AG04450 (cell line): ENCODE measurements at regions not wholly inside any gene's neighbourhood (a gene's known extent, or its start where the extent isn't known, plus 50 kb on each side); places are given as distances from the start of the nearest gene placed in this dataset.
"Not testable (repeated sequence)": the region's sequence is repeated elsewhere in the genome, so short reads cannot be mapped to it uniquely, and the experiment has no call there.

Experiments used
- CTCF ChIA-PET: fragments of 300-600, 350-600 bp; formaldehyde crosslinking; extraction: SDS; loops from one replicate; lab custom pipeline; 2022; ENCODE audit warnings: antibody characterized with exemption, inconsistent platforms; lab: Charles Lee
- POLR2A ChIA-PET: fragments of 350-600 bp; formaldehyde crosslinking; extraction: SDS; loops from one replicate; lab custom pipeline; 2021; ENCODE audit warnings: antibody characterized with exemption, inconsistent platforms; lab: Yijun Ruan, JAX
- DNase-seq: peaks from one replicate; pipeline ENCODE4 v3.0.0-alpha.2; 2011; ENCODE audit warnings: low read depth, low spot score
- H3K27ac ChIP-seq: one replicate; pipeline ENCODE4 v1.5.1; 2012; ENCODE audit warnings: low read depth, low read length, control low read depth
- H3K27me3 ChIP-seq: one replicate; pipeline ENCODE4 v1.6.0; 2012; ENCODE audit warnings: low read length; ENCODE audit not compliant: control insufficient read depth, insufficient read depth
- H3K4me3 ChIP-seq: 2 replicates; pipeline ENCODE4 v1.5.1; 2011; ENCODE audit warnings: mild to moderate bottlenecking, low read depth, low read length, control low read depth
- H3K9me3 ChIP-seq: 2 replicates; pipeline ENCODE4 v1.5.1; 2012; ENCODE audit warnings: low read length; ENCODE audit not compliant: control insufficient read depth, insufficient read depth
- TF ChIP-seq, protein P1 (sequence below): IDR thresholded peaks from 2 replicates; pipeline ENCODE4 v1.5.1; 2011; ENCODE audit warnings: low read depth, low read length, control low read depth, inconsistent platforms

DNA sequence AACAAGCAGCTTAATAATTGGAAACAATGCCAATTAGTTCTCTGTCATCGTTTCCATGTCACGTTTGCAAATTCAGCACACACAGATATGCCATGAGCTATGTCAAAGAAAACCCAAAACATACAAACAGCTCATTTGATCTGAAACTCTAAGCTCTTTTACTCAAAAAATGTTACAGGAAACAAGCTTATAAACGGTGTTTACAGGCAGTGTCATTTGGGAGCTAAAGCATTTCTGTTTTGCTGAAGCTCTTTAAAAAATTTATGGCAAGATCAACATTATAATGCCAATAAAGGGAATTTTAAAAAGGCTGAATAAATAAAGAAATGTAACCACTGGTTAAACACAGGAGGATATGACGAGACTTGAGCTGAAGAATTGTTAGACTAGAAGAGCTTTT is 94.0 kb upstream of the HS3ST2 start:
- H3K27ac ChIP-seq = no peak overlapping the region
- CTCF ChIA-PET = interaction anchor here (0.6 kb wide), 1 partner anchor 157 kb away, joined by 3 read pairs; no protein-coding TSS in a partner anchor
- TF ChIP-seq, protein P1, sequence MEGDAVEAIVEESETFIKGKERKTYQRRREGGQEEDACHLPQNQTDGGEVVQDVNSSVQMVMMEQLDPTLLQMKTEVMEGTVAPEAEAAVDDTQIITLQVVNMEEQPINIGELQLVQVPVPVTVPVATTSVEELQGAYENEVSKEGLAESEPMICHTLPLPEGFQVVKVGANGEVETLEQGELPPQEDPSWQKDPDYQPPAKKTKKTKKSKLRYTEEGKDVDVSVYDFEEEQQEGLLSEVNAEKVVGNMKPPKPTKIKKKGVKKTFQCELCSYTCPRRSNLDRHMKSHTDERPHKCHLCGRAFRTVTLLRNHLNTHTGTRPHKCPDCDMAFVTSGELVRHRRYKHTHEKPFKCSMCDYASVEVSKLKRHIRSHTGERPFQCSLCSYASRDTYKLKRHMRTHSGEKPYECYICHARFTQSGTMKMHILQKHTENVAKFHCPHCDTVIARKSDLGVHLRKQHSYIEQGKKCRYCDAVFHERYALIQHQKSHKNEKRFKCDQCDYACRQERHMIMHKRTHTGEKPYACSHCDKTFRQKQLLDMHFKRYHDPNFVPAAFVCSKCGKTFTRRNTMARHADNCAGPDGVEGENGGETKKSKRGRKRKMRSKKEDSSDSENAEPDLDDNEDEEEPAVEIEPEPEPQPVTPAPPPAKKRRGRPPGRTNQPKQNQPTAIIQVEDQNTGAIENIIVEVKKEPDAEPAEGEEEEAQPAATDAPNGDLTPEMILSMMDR = no peak
- H3K27me3 ChIP-seq = no peaks in the 10 kb centered on the region
- H3K9me3 ChIP-seq = peaks cover 11% of the 10 kb centered on the region
- H3K4me3 ChIP-seq = no peak overlapping the region
- no peak for DNase-seq
- POLR2A ChIA-PET = no interaction called here

DNA sequence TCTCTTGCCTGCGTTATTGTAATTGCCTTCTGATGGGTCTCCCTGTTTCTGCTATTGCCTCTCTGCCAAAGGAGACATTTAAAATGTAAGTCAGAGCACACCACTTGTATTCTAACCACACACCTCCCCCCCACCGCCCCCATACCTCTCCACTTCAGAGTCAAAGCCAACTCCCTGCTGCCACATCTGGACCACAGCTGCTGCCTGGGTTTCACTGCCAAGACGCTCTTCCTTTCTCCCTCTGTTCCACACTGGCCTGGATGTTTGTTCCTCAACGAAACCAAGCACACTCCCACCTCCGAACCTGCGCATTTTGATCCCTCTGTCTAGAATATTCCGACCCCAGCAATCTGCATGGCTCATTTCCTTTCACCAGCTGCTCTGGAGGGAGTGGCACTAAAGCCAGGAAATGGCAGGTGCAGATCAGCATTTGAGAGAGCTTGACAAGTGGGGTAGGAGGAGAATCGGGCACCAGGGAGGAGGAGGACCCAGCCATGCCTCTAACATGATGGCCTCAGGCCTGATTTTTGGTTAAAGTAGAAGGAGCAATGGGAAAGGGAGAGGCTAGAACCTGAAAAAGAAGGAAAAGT is 92.4 kb upstream of the HS3ST2 start:
- ChIA-PET POLR2A (no interaction called here), CTCF (no interaction called here)
- no peaks in the 10 kb centered on the region for H3K27me3 ChIP-seq

DNA sequence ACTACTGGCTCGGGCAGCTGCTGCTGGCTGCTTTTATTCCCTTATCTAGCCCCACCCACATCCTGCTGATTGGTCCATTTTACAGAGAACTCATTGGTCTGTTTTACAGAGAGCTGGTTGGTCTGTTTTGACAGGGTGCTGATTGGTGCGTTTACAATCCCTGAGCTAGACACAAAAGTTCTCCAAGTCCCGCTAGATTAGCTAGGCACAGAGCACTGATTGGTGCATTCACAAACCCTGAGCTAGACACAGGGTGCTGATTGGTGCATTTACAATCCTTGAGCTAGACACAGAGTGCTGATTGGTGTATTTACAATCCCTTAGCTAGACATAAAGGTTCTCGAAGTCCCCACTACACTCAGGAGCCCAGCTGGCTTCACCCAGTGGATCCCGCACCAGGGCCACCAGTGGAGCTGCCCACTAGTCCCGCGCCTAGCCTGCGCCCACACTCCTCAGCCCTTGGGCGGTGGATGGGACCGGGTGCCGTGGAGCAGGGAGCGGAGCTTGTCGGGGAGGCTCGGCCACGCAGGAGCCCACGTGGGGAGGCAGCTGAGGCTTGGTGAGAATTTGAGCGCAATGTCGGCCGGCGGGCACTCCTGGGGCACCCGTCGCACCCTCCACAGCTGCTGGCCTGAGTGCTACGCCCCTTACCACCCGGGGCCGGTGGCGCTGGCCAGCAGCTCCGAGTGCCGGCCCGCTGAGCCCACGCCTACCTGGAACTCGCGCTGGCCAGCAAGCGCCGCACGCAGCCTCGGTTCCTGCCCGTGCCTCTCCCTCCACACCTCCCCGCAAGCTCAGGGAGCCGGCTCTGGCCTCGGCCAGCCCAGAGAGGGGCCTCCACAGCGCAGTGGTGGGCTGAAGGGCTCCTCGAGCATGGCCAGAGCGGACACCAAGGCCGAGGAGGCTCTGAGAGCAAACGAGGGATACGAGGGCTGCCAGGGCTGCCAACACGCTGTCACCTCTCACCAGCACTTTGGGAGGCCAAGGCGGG is 91.1 kb upstream of the HS3ST2 start:
- H3K27ac ChIP-seq, H3K27me3 ChIP-seq, CTCF ChIA-PET, DNase-seq, POLR2A ChIA-PET, H3K4me3 ChIP-seq: not testable (repeated sequence)
- peaks cover 11% of the 10 kb centered on the region for H3K9me3 ChIP-seq

More for the DNA sequence above, 92.4 kb upstream of the HS3ST2 start:
- Histone ChIP-seq H3K27ac (no peak overlapping the region), H3K9me3 (peaks cover 11% of the 10 kb centered on the region), H3K4me3 (no peak overlapping the region)
- TF ChIP-seq, protein P1 = no peak
- no peak for DNase-seq

DNA sequence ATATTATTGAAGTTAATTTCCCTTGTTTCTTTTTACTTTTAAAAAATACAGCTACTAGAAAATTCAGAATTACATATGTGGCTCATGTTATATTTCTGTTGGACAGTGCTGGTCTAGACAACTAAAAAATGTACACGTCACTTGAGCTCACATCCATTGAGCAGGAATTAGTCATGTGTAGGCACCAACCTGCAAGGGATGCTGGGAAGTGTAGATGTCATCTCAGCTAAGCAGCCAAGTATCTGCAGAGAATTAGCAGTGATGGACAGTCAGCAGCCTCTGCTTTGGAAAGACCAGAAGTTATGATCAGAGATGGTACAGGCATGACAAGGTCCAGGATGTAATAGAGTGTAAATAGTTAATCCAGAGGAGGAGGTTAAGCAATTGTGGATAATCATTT is 87.1 kb upstream of the HS3ST2 start:
- ChIA-PET CTCF (no interaction called here), POLR2A (no interaction called here)
- no peak for DNase-seq
- Histone ChIP-seq H3K27me3 (no peaks in the 10 kb centered on the region), H3K4me3 (no peak overlapping the region), H3K27ac (no peak overlapping the region), H3K9me3 (peaks cover 11% of the 10 kb centered on the region)
- TF ChIP-seq, protein P1 = no peak

DNA sequence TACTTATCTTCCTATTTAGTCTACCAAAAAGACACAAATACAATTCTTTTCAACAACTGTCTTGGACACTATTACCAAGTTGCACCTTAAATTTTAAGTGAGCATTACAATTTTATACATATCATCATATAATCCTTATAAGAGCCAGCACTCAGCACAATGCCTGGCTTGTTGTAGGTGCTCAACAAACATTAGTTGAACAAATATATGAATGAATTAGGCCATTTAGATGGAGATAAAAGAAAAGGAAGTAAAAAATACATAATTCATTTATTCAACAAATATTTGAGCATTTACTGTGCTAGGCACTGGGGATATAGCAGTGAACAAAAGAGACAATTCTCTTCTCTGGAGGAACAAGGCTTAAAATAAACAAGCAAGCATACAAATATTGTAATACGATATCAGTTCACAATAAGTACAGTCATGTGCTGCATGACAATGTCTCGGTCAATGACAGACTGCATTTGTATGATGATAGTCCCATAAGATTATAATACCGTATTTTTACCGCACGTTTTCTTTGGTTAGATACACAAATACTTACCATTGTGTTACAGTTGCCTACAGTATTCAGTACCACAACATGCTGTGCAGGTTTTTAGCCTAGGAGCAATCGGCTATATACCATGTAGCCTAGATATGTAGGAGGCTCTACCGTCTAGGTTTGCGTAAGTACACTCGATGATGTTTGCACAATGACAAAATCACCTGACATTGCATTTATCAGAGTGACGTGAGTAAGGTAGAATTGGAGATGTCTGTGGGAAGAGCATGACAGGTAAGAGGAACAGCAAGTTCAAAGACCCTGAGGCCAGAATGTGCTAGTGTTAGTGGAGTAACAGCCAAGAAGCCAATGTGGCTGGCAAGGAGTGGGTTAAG is 86.4 kb upstream of the HS3ST2 start:
- TF ChIP-seq, protein P1 = no peak
- no peak for DNase-seq
- Histone ChIP-seq H3K27me3 (no peaks in the 10 kb centered on the region), H3K9me3 (peaks cover 11% of the 10 kb centered on the region), H3K4me3 (no peak overlapping the region), H3K27ac (no peak overlapping the region)
- CTCF ChIA-PET = no interaction called here
- POLR2A ChIA-PET = no interaction called here
